HCT116 (cell line): ENCODE measurements at regions not wholly inside any gene's neighbourhood (a gene's known extent, or its start where the extent isn't known, plus 50 kb on each side); places are given as distances from the start of the nearest gene placed in this dataset.

Experiments
- ATAC-seq: fragments of 200-7000 bp; cut with Tn5 transposase; 2 replicates; pipeline ENCODE4 v1.9.1; 2020; ENCODE audit warnings: mild to moderate bottlenecking, moderate library complexity
- BruUV-seq: library from RNA; stranded (reverse); fragments of 400-500 nt; replicated peaks from 2 replicates; lab custom pipeline; 2021; lab: Mats Ljungman, UMichigan
- CTCF ChIA-PET: fragments of 300-600 bp; sonication (Branson Sonifier 250); formaldehyde crosslinking; loops from one replicate; lab custom pipeline; 2021; ENCODE audit warnings: antibody characterized with exemption; lab: Charles Lee
- POLR2A ChIA-PET: fragments of 300-600, 350-600 bp; sonication (Branson Sonifier 250); formaldehyde crosslinking; loops from one replicate; lab custom pipeline; 2021; ENCODE audit warnings: antibody characterized with exemption; lab: Charles Lee
- RAD21 ChIA-PET, 2 experiments: fragments of 300-600 bp; sonication (Branson Sonifier 250); formaldehyde crosslinking; loops; one replicate each; lab custom pipeline; 2023; ENCODE audit warnings: low total read pairs in 2 of 2; ENCODE audit not compliant: uncharacterized antibody in 2 of 2, unreplicated experiment in 2 of 2, low non-redundant PET in 1 of 2; lab: Charles Lee
- DNase-seq: peaks from one replicate; pipeline ENCODE4 v3.0.0-alpha.2; 2010; ENCODE audit warnings: low read depth, low spot score
- H2AFZ ChIP-seq: fragments of 200-600 bp; shearing (Covaris generic), sonication (generic); 2 replicates; pipeline ENCODE4 v1.6.1; 2017; ENCODE audit warnings: low read depth, mixed run types, mixed read lengths, antibody characterized with exemption, low read length; ENCODE audit not compliant: poor library complexity, severe bottlenecking
- H3K27ac ChIP-seq: 2 replicates; pipeline ENCODE4 v1.5.1; 2012; ENCODE audit warnings: low read depth, low read length
- H3K27me3 ChIP-seq: fragments of 200-600 bp; sonication (generic); 2 replicates; pipeline ENCODE4 v1.6.1; 2016; ENCODE audit warnings: mixed run types, low read length, mixed read lengths; ENCODE audit not compliant: insufficient read depth
- H3K36me3 ChIP-seq, 2 experiments: fragments of 200-500 bp in 1 of 2; fragments of 200-600 bp in 1 of 2; sonication (Bioruptor generic) in 1 of 2; sonication (generic) in 1 of 2; 2 replicates each; pipeline versions ENCODE4 v1.5.1 to v1.6.1; 2014 to 2016; ENCODE audit warnings: low read length in 2 of 2, inconsistent platforms in 1 of 2, mixed read lengths in 1 of 2, mixed run types in 1 of 2; ENCODE audit not compliant: insufficient read depth in 2 of 2, control insufficient read depth in 1 of 2
- H3K4me1 ChIP-seq, 2 experiments: fragments of 200-600 bp in 1 of 2; sonication (generic) in 1 of 2; 2 replicates each; pipeline versions ENCODE4 v1.5.1 to v1.6.1; 2012 to 2017; ENCODE audit warnings: low read length in 2 of 2, inconsistent platforms in 1 of 2, mild to moderate bottlenecking in 1 of 2, mixed read lengths in 1 of 2, mixed run types in 1 of 2, moderate library complexity in 1 of 2; ENCODE audit not compliant: insufficient read depth in 2 of 2, control insufficient read depth in 1 of 2
- H3K4me2 ChIP-seq: fragments of 200-600 bp; sonication (generic); 2 replicates; pipeline ENCODE4 v1.6.1; 2017; ENCODE audit warnings: mixed run types, low read length, mixed read lengths
- H3K4me3 ChIP-seq, 2 experiments: fragments of 200-600 bp in 1 of 2; sonication (generic) in 1 of 2; replicated peaks in 1 of 2; 2 replicates each; pipeline ENCODE4 v1.5.1; 2011 to 2016; ENCODE audit warnings: low read length in 2 of 2, control low read depth in 1 of 2, low read depth in 1 of 2, mild to moderate bottlenecking in 1 of 2, mixed read lengths in 1 of 2, mixed run types in 1 of 2
- H3K79me2 ChIP-seq: fragments of 200-600 bp; sonication (generic); 2 replicates; pipeline ENCODE4 v1.6.1; 2017; ENCODE audit warnings: mild to moderate bottlenecking, mixed run types, low read length, moderate library complexity, mixed read lengths; ENCODE audit not compliant: insufficient read depth
- H3K9ac ChIP-seq: fragments of 200-600 bp; sonication (generic); 2 replicates; pipeline ENCODE4 v1.6.1; 2016; ENCODE audit warnings: low read length, mixed read lengths
- H3K9me2 ChIP-seq: fragments of 200-600 bp; sonication (generic), shearing (Covaris generic); 2 replicates; pipeline ENCODE4 v1.6.1; 2017; ENCODE audit warnings: mixed run types, mild to moderate bottlenecking, moderate library complexity; ENCODE audit not compliant: insufficient read depth
- H3K9me3 ChIP-seq, 2 experiments: fragments of 200-500 bp in 1 of 2; fragments of 200-600 bp in 1 of 2; sonication (Bioruptor generic) in 1 of 2; sonication (generic) in 1 of 2; 2 replicates each; pipeline ENCODE4 v1.6.1; 2014 to 2017; ENCODE audit warnings: low read length in 2 of 2, mixed read lengths in 2 of 2, inconsistent platforms in 1 of 2, low read depth in 1 of 2, mild to moderate bottlenecking in 1 of 2, mixed run types in 1 of 2, moderate library complexity in 1 of 2; ENCODE audit not compliant: control insufficient read depth in 1 of 2, insufficient read depth in 1 of 2
- H4K20me1 ChIP-seq: fragments of 200-600 bp; sonication (generic), shearing (Covaris generic); 2 replicates; pipeline ENCODE4 v1.6.1; 2017; ENCODE audit warnings: mixed run types, mild to moderate bottlenecking, moderate library complexity; ENCODE audit not compliant: insufficient read depth
- CBX3 ChIP-seq: IDR thresholded peaks from 2 replicates; pipeline ENCODE4 v1.6.1; 2012; ENCODE audit warnings: low read depth
- EGR1 ChIP-seq: IDR thresholded peaks from 2 replicates; pipeline ENCODE4 v1.6.1; 2012; ENCODE audit warnings: low read depth
- ELF1 ChIP-seq: IDR thresholded peaks from 2 replicates; pipeline ENCODE4 v1.6.1; 2012; ENCODE audit warnings: low read depth, borderline replicate concordance
- EZH2 ChIP-seq: fragments of 200-600 bp; sonication (generic); IDR thresholded peaks from 2 replicates; pipeline ENCODE4 v1.6.1; 2017; ENCODE audit warnings: antibody characterized with exemption, mixed run types
- FOSL1 ChIP-seq: IDR thresholded peaks from 2 replicates; pipeline ENCODE4 v1.6.1; 2012; ENCODE audit warnings: low read depth
- SIN3A ChIP-seq: IDR thresholded peaks from 2 replicates; pipeline ENCODE4 v1.6.1; 2012; ENCODE audit warnings: low read depth
- ZNF274 ChIP-seq: fragments of 200-500 bp; sonication (Bioruptor generic); IDR thresholded peaks from 2 replicates; pipeline ENCODE4 v1.6.1; 2014; ENCODE audit warnings: mild to moderate bottlenecking, low read depth, low read length, inconsistent platforms
- intact Hi-C: fragments of 100-400 bp; cut with micrococcal nuclease; formaldehyde crosslinking; loops from 2 replicates; pipeline ENCODE4 v1.10.0; 2022
- TF ChIP-seq, protein P1 (sequence below), 3 experiments: fragments of 200-600 bp in 1 of 3; sonication (generic) in 1 of 3; IDR thresholded peaks in 2 of 3; conservative IDR thresholded peaks in 1 of 3; 2 replicates each; pipeline ENCODE4 v1.5.1; 2012 to 2017; ENCODE audit warnings: low read depth in 2 of 3, low read length in 2 of 3, antibody characterized with exemption in 1 of 3, borderline replicate concordance in 1 of 3, control low read depth in 1 of 3, mild to moderate bottlenecking in 1 of 3, mixed read lengths in 1 of 3, mixed run types in 1 of 3, moderate library complexity in 1 of 3; ENCODE audit not compliant: insufficient read depth in 1 of 3

DNA sequence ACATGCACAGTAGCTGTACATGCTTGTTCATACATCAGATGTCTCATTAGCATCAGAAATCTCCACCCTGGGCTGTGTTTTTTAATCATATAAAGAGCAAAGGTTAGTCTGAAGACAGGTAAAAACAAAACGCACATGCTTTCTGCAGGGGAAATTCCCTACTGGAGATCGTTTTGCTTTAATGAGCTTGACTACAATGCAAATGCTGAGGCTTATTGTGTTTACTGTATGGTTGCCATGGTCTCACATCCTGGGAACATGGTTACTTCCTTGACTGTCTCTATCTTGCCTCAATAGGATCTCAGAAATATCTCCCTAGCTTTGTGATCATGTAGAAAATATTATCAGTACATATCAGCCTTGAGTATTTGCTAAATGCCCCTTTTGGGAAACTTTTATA lies 336.5 kb upstream of the TFPI start:
- Histone ChIP-seq H3K9me2 (no peaks in the 10 kb centered on the region), H3K9me3 (no peaks in the 10 kb centered on the region), H3K36me3 (no peaks in the 10 kb centered on the region), H3K4me2 (no peak overlapping the region), H2AFZ (no peak overlapping the region), H3K9ac (no peak overlapping the region), H4K20me1 (no peaks in the 10 kb centered on the region), H3K4me3 (no peak overlapping the region), H3K79me2 (no peaks in the 10 kb centered on the region), H3K4me1 (no peaks in the 10 kb centered on the region), H3K27me3 (no peaks in the 10 kb centered on the region), H3K27ac (no peak overlapping the region)
- DNase-seq (no peak), ATAC-seq (no peak)
- RAD21 ChIA-PET, result no interaction called here
- TF ChIP-seq EGR1, result no peak
- POLR2A ChIA-PET, result no interaction called here
- intact Hi-C loops, result no loop called here
- BruUV-seq, result no TSS peak
- CTCF ChIA-PET, result no interaction called here

DNA sequence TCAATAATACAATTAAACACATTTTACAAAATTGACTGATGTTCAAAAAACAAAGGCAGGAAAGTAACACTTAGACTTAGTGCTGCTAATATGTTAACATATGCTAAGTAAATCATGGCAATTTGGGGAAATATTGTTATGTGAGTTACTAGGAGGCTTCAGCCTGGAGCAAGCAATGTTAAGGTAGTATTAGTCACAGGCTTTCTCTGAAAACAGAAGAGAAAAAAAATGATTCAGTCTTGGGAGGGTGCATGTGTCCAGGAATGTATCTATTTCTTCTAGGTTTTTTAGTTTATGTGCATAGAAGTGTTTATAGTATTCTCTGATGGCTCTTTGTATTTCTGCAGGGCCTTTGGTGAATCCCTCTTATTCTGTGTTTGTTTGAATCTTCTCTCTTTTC lies 345.8 kb upstream of the TFPI start:
- Histone ChIP-seq H3K27me3 (no peaks in the 10 kb centered on the region), H3K27ac (no peak overlapping the region), H2AFZ (no peak overlapping the region), H3K4me3 (no peak overlapping the region), H3K4me1 (no peaks in the 10 kb centered on the region), H3K9me3 (no peaks in the 10 kb centered on the region), H3K36me3 (no peaks in the 10 kb centered on the region), H3K9ac (no peak overlapping the region), H4K20me1 (no peaks in the 10 kb centered on the region), H3K4me2 (no peak overlapping the region), H3K9me2 (no peaks in the 10 kb centered on the region), H3K79me2 (no peaks in the 10 kb centered on the region)
- RAD21 ChIA-PET, result interaction anchor here in 1 of 2 experiments (0.6 kb wide), 1 partner anchor 34 kb away, joined by 3 read pairs; no protein-coding TSS in a partner anchor
- intact Hi-C loops, result no loop called here
- BruUV-seq, result no TSS peak
- POLR2A ChIA-PET, result no interaction called here
- no peak for DNase-seq
- CTCF ChIA-PET, result interaction anchor here (0.7 kb wide), 1 partner anchor 45 kb away, joined by 5 read pairs; no protein-coding TSS in a partner anchor
- TF ChIP-seq ELF1, result no peak
- TF ChIP-seq ZNF274, result no peak
- TF ChIP-seq CBX3, result no peak
- no peak for TF ChIP-seq FOSL1
- TF ChIP-seq SIN3A, result no peak
- no peak for TF ChIP-seq EZH2
- TF ChIP-seq, protein P1, sequence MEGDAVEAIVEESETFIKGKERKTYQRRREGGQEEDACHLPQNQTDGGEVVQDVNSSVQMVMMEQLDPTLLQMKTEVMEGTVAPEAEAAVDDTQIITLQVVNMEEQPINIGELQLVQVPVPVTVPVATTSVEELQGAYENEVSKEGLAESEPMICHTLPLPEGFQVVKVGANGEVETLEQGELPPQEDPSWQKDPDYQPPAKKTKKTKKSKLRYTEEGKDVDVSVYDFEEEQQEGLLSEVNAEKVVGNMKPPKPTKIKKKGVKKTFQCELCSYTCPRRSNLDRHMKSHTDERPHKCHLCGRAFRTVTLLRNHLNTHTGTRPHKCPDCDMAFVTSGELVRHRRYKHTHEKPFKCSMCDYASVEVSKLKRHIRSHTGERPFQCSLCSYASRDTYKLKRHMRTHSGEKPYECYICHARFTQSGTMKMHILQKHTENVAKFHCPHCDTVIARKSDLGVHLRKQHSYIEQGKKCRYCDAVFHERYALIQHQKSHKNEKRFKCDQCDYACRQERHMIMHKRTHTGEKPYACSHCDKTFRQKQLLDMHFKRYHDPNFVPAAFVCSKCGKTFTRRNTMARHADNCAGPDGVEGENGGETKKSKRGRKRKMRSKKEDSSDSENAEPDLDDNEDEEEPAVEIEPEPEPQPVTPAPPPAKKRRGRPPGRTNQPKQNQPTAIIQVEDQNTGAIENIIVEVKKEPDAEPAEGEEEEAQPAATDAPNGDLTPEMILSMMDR (IDR thresholded peaks at IDR 0.05 in 2 of 3, conservative IDR thresholded peaks at IDR 0.05 in 1 of 3; ENCODE audit: borderline replicate concordance in 1 of 3, insufficient read depth in 1 of 3, low read depth in 2 of 3, low read length in 2 of 3), result no peak
- TF ChIP-seq, all 23 proteins: peak for 0
- no peak for ATAC-seq
